GDM1 (cell line): ENCODE measurements at regions not wholly inside any gene's neighbourhood (a gene's known extent, or its start where the extent isn't known, plus 50 kb on each side); places are given as distances from the start of the nearest gene placed in this dataset.
"Not testable (repeated sequence)": the region's sequence is repeated elsewhere in the genome, so short reads cannot be mapped to it uniquely, and the experiment has no call there.

Experiments
- DNase-seq: peaks from one replicate; lab custom pipeline; 2025; lab: John Stamatoyannopoulos, UW

- no peak for DNase-seq
Measured at GRCh38 chr1:204780630-204781029, 90.0 kb upstream of the NFASC start.

GRCh38 chr1:204782118-204782700 lies 88.5 kb upstream of the NFASC start:
- no peak for DNase-seq

GRCh38 chr1:204785023-204785422 lies 85.6 kb upstream of the NFASC start:
- DNase-seq, result not testable (repeated sequence)

GRCh38 chr1:204788470-204788869 lies 82.2 kb upstream of the NFASC start:
- no peak for DNase-seq

GRCh38 chr1:204791453-204792353 lies 79.0 kb upstream of the NFASC start:
- peak; percentile 37 for DNase-seq

- DNase-seq, result no peak
Measured at GRCh38 chr1:204792354-204792692, 78.3 kb upstream of the NFASC start.

GRCh38 chr1:204793259-204793914 lies 77.3 kb upstream of the NFASC start:
- DNase-seq, result no peak

GRCh38 chr1:204796886-204797285 lies 73.8 kb upstream of the NFASC start:
- DNase-seq, result not testable (repeated sequence)

GRCh38 chr1:204797401-204797800 lies 73.3 kb upstream of the NFASC start:
- DNase-seq, result no peak

- no peak for DNase-seq
Measured at GRCh38 chr1:204799630-204800029, 71.0 kb upstream of the NFASC start.

- DNase-seq, result no peak
Measured at GRCh38 chr1:204801211-204801610, 69.5 kb upstream of the NFASC start.

GRCh38 chr1:204802401-204803175 lies 68.1 kb upstream of the NFASC start:
- DNase-seq, result no peak

GRCh38 chr1:204803607-204804006 lies 67.1 kb upstream of the NFASC start:
- no peak for DNase-seq

GRCh38 chr1:204806943-204807687 lies 63.5 kb upstream of the NFASC start:
- peak; percentile 76 for DNase-seq

GRCh38 chr1:204809488-204809887 lies 61.2 kb upstream of the NFASC start:
- no peak for DNase-seq

- no peak for DNase-seq
Measured at GRCh38 chr1:204812842-204813241, 57.8 kb upstream of the NFASC start.

- DNase-seq, result no peak
Measured at GRCh38 chr1:204813522-204813921, 57.1 kb upstream of the NFASC start.

GRCh38 chr1:204814166-204814884 lies 56.3 kb upstream of the NFASC start:
- DNase-seq, result no peak

- no peak for DNase-seq
Measured at GRCh38 chr1:204817341-204817740, 53.3 kb upstream of the NFASC start.

GRCh38 chr1:204818998-204819397 lies 51.7 kb upstream of the NFASC start:
- no peak for DNase-seq

- no peak for DNase-seq
Measured at GRCh38 chr1:204819495-204819894, 51.2 kb upstream of the NFASC start.
